ENCODE measurements at regions not wholly inside any gene's neighbourhood (a gene's known extent, or its start where the extent isn't known, plus 50 kb on each side); places are given as distances from the start of the nearest gene placed in this dataset.
A peak's percentile ranks its signal among the peaks of the same experiment; 100 is the strongest.
"Not testable (repeated sequence)": the region's sequence is repeated elsewhere in the genome, so short reads cannot be mapped to it uniquely, and the experiment has no call there.

GRCh38 chr13:81058211-81058915, 717.4 kb upstream of the SPRY2 start:
- no peak for DNase-seq (ENCODE audit: low read depth)

GRCh38 chr13:81051873-81052272, 710.9 kb upstream of the SPRY2 start:
- no peak for DNase-seq (ENCODE audit: low read depth)

- DNase-seq (ENCODE audit: low read depth), result no peak
Measured at GRCh38 chr13:81048026-81048461, 707.1 kb upstream of the SPRY2 start.

GRCh38 chr13:81041761-81042160, 700.8 kb upstream of the SPRY2 start:
- DNase-seq (ENCODE audit: low read depth), result no peak

- DNase-seq (ENCODE audit: low read depth), result no peak
Measured at GRCh38 chr13:81031996-81032395, 691.1 kb upstream of the SPRY2 start.

GRCh38 chr13:81025091-81025490, 684.2 kb upstream of the SPRY2 start:
- no peak for DNase-seq (ENCODE audit: low read depth)

GRCh38 chr13:81021284-81021840, 680.4 kb upstream of the SPRY2 start:
- DNase-seq (ENCODE audit: low read depth), result no peak

- no peak for DNase-seq (ENCODE audit: low read depth)
Measured at GRCh38 chr13:81020010-81020409, 679.1 kb upstream of the SPRY2 start.

GRCh38 chr13:81018936-81019335, 678.0 kb upstream of the SPRY2 start:
- no peak for DNase-seq (ENCODE audit: low read depth)

GRCh38 chr13:81017513-81018152, 676.7 kb upstream of the SPRY2 start:
- DNase-seq (ENCODE audit: low read depth), result peak; percentile 46

GRCh38 chr13:81012031-81012430, 671.1 kb upstream of the SPRY2 start:
- no peak for DNase-seq (ENCODE audit: low read depth)

- DNase-seq (ENCODE audit: low read depth), result no peak
Measured at GRCh38 chr13:81001828-81002385, 661.0 kb upstream of the SPRY2 start.

GRCh38 chr13:80998603-80999002, 657.7 kb upstream of the SPRY2 start:
- not testable (repeated sequence) for DNase-seq (ENCODE audit: low read depth)

- no peak for DNase-seq (ENCODE audit: low read depth)
Measured at GRCh38 chr13:80989747-80990146, 648.8 kb upstream of the SPRY2 start.

- DNase-seq (ENCODE audit: low read depth), result no peak
Measured at GRCh38 chr13:80989241-80989640, 648.3 kb upstream of the SPRY2 start.

- no peak for DNase-seq (ENCODE audit: low read depth)
Measured at GRCh38 chr13:80988391-80989151, 647.6 kb upstream of the SPRY2 start.

- peak; percentile 24 for DNase-seq (ENCODE audit: low read depth)
Measured at GRCh38 chr13:80979035-80979641, 638.2 kb upstream of the SPRY2 start.

GRCh38 chr13:80977168-80977567, 636.2 kb upstream of the SPRY2 start:
- no peak for DNase-seq (ENCODE audit: low read depth)

GRCh38 chr13:80975903-80976302, 635.0 kb upstream of the SPRY2 start:
- no peak for DNase-seq (ENCODE audit: low read depth)

GRCh38 chr13:80973721-80974120, 632.8 kb upstream of the SPRY2 start:
- no peak for DNase-seq (ENCODE audit: low read depth)

- no peak for DNase-seq (ENCODE audit: low read depth)
Measured at GRCh38 chr13:80972857-80973478, 632.0 kb upstream of the SPRY2 start.

All from forelimb muscle (tissue), 1 donor.